ENCODE measurements at regions not wholly inside any gene's neighbourhood (a gene's known extent, or its start where the extent isn't known, plus 50 kb on each side); places are given as distances from the start of the nearest gene placed in this dataset.

DNA sequence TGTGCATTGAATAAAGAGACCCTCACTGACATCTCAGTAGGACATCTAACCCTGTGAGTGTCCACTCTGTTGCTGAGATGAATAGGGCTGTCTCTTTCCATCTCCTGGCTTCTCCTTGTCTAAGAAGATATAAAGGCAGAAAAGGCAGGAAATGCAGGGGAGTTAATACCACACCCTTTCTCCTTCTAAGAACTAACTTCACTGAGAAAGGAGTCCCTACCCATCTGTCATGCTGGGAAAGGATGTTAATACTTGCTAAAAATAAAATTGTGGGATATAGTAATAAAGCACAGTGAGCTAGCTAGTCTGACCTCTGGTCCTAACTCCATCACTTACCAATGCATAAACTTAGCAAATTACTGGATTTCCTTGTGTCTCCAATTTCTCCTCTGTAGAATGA is 213.9 kb upstream of the FIGN start:
- TF ChIP-seq, protein P1, sequence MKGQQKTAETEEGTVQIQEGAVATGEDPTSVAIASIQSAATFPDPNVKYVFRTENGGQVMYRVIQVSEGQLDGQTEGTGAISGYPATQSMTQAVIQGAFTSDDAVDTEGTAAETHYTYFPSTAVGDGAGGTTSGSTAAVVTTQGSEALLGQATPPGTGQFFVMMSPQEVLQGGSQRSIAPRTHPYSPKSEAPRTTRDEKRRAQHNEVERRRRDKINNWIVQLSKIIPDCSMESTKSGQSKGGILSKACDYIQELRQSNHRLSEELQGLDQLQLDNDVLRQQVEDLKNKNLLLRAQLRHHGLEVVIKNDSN (IDR thresholded peaks at IDR 0.05) = no peak
- TF ChIP-seq, protein P2, sequence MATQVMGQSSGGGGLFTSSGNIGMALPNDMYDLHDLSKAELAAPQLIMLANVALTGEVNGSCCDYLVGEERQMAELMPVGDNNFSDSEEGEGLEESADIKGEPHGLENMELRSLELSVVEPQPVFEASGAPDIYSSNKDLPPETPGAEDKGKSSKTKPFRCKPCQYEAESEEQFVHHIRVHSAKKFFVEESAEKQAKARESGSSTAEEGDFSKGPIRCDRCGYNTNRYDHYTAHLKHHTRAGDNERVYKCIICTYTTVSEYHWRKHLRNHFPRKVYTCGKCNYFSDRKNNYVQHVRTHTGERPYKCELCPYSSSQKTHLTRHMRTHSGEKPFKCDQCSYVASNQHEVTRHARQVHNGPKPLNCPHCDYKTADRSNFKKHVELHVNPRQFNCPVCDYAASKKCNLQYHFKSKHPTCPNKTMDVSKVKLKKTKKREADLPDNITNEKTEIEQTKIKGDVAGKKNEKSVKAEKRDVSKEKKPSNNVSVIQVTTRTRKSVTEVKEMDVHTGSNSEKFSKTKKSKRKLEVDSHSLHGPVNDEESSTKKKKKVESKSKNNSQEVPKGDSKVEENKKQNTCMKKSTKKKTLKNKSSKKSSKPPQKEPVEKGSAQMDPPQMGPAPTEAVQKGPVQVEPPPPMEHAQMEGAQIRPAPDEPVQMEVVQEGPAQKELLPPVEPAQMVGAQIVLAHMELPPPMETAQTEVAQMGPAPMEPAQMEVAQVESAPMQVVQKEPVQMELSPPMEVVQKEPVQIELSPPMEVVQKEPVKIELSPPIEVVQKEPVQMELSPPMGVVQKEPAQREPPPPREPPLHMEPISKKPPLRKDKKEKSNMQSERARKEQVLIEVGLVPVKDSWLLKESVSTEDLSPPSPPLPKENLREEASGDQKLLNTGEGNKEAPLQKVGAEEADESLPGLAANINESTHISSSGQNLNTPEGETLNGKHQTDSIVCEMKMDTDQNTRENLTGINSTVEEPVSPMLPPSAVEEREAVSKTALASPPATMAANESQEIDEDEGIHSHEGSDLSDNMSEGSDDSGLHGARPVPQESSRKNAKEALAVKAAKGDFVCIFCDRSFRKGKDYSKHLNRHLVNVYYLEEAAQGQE (IDR thresholded peaks at IDR 0.05; ENCODE audit: low read depth) = no peak
- TF ChIP-seq RAD21 (IDR thresholded peaks at IDR 0.05; ENCODE audit: low read depth) (no peak), TCF12 (IDR thresholded peaks at IDR 0.05; ENCODE audit: low read depth) (no peak), YY1 (IDR thresholded peaks at IDR 0.05; ENCODE audit: low read depth) (no peak), NFIC (IDR thresholded peaks at IDR 0.05) (no peak), ZBTB7A (IDR thresholded peaks at IDR 0.05; ENCODE audit: low read depth) (no peak), EGR1 (IDR thresholded peaks at IDR 0.05) (no peak), CREB1 (IDR thresholded peaks at IDR 0.05; ENCODE audit: low read depth) (no peak), TEAD4 (IDR thresholded peaks at IDR 0.05) (no peak), CEBPB (IDR thresholded peaks at IDR 0.05) (no peak), TAF1 (IDR thresholded peaks at IDR 0.05; ENCODE audit: low read depth) (no peak), FOXM1 (IDR thresholded peaks at IDR 0.05; ENCODE audit: borderline replicate concordance, low read depth) (no peak), MAX (IDR thresholded peaks at IDR 0.05) (no peak), EP300 (IDR thresholded peaks at IDR 0.05; ENCODE audit: borderline replicate concordance) (no peak)

DNA sequence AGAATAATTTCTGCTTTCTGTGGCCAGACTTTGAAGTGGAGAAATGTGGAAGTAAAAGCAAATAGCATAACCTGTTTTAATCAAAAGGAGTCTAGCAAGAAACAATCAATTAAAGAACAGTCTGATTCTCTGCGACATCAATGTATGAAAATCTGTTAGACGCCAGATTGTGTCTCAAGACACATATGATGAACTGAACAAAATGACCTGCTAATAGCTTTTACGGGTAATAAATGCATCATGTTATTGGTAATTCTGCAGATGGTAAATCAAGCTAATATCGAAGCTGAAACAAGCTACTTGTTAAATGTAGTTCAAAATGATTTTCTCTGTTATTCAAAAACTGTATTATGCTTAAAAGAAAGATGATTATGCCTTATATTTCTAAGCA is 208.5 kb upstream of the FIGN start:
- TF ChIP-seq CEBPB (IDR thresholded peaks at IDR 0.05) (no peak), RAD21 (IDR thresholded peaks at IDR 0.05; ENCODE audit: low read depth) (no peak), MAX (IDR thresholded peaks at IDR 0.05) (no peak), NFIC (IDR thresholded peaks at IDR 0.05) (no peak), CREB1 (IDR thresholded peaks at IDR 0.05; ENCODE audit: low read depth) (no peak), YY1 (IDR thresholded peaks at IDR 0.05; ENCODE audit: low read depth) (no peak)
- TF ChIP-seq, protein P2 (IDR thresholded peaks at IDR 0.05; ENCODE audit: low read depth) = no peak

DNA sequence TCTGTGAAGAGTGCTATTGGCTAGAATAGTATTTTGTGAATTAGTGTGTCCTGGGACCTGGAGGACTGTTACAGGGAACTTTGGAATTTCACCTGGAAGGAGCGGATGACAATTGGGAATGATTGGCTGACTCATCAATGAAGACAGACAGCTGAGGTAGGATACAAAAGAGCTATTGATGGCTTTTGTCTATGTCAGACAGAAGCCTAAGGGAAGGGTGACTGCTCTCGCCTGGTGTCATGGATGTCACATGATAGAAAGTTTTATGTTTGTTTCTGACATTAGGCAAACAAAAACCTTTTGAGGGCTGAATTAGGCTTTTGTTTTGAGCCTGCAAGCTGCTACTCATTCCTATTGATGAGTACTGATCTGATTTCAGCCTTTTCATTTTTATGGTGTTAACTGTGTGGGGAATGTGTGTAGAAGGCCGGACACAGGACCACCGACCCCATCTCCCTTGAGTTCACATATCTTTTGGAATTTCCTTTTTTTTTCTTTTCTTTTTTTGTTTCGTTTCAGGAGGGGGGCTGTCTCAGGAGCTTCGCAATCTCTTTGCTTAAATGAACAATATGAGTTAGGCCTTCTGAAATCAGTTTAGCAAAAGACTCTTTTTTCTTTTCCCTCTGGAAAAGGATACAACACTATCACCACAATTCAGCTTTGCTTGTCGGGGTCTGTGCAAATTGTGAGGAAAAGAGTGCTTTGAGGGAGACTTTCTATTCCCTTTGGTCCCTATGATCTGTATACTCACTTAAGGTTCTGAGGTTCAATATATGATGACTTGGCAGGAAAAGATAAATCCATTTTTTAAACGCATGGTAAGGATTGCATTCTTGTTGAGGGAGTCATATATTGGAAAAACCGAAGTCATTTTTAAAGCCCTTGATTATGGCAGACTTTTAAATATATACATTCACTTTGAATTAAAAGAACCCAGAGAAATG is 207.9 kb upstream of the FIGN start:
- TF ChIP-seq TCF12 (IDR thresholded peaks at IDR 0.05; ENCODE audit: low read depth) (no peak), CEBPB (IDR thresholded peaks at IDR 0.05) (no peak), YY1 (IDR thresholded peaks at IDR 0.05; ENCODE audit: low read depth) (no peak), TEAD4 (IDR thresholded peaks at IDR 0.05) (no peak), TAF1 (IDR thresholded peaks at IDR 0.05; ENCODE audit: low read depth) (no peak), CREB1 (IDR thresholded peaks at IDR 0.05; ENCODE audit: low read depth) (no peak), EGR1 (IDR thresholded peaks at IDR 0.05) (no peak), EP300 (IDR thresholded peaks at IDR 0.05; ENCODE audit: borderline replicate concordance) (no peak), MAX (IDR thresholded peaks at IDR 0.05) (no peak), ZBTB7A (IDR thresholded peaks at IDR 0.05; ENCODE audit: low read depth) (no peak), NFIC (IDR thresholded peaks at IDR 0.05) (no peak), FOXM1 (IDR thresholded peaks at IDR 0.05; ENCODE audit: borderline replicate concordance, low read depth) (no peak), RAD21 (IDR thresholded peaks at IDR 0.05; ENCODE audit: low read depth) (no peak)
- TF ChIP-seq, protein P1 (IDR thresholded peaks at IDR 0.05) = no peak
- TF ChIP-seq, protein P2 (IDR thresholded peaks at IDR 0.05; ENCODE audit: low read depth) = no peak

- TF ChIP-seq, protein P1 (IDR thresholded peaks at IDR 0.05) = no peak
- no peak for TF ChIP-seq TEAD4 (IDR thresholded peaks at IDR 0.05)
- TF ChIP-seq CEBPB (IDR thresholded peaks at IDR 0.05) = no peak
- no peak for TF ChIP-seq CREB1 (IDR thresholded peaks at IDR 0.05; ENCODE audit: low read depth)
- no peak for TF ChIP-seq TCF12 (IDR thresholded peaks at IDR 0.05; ENCODE audit: low read depth)
- TF ChIP-seq ZBTB7A (IDR thresholded peaks at IDR 0.05; ENCODE audit: low read depth) = no peak
- no peak for TF ChIP-seq RAD21 (IDR thresholded peaks at IDR 0.05; ENCODE audit: low read depth)
- no peak for TF ChIP-seq EP300 (IDR thresholded peaks at IDR 0.05; ENCODE audit: borderline replicate concordance)
- no peak for TF ChIP-seq FOXM1 (IDR thresholded peaks at IDR 0.05; ENCODE audit: borderline replicate concordance, low read depth)
- no peak for TF ChIP-seq NFIC (IDR thresholded peaks at IDR 0.05)
- no peak for TF ChIP-seq EGR1 (IDR thresholded peaks at IDR 0.05)
- TF ChIP-seq YY1 (IDR thresholded peaks at IDR 0.05; ENCODE audit: low read depth) = no peak
- no peak for TF ChIP-seq TAF1 (IDR thresholded peaks at IDR 0.05; ENCODE audit: low read depth)
- no peak for TF ChIP-seq MAX (IDR thresholded peaks at IDR 0.05)
- TF ChIP-seq, protein P2 (IDR thresholded peaks at IDR 0.05; ENCODE audit: low read depth) = no peak
Observed at GRCh38 chr2:163934131-163934530, 198.3 kb upstream of the FIGN start.

Measured in Ishikawa (cell line).